CD14-positive monocyte (primary cell): ENCODE measurements at regions not wholly inside any gene's neighbourhood (a gene's known extent, or its start where the extent isn't known, plus 50 kb on each side); places are given as distances from the start of the nearest gene placed in this dataset.

Source experiments
- DNase-seq, 3 donors: peaks; one replicate each; pipeline ENCODE4 v3.0.0-alpha.2; 2011 to 2022
- H2AFZ ChIP-seq: 2 replicates; pipeline ENCODE4 v1.6.0; 2012; ENCODE audit warnings: mild to moderate bottlenecking, low read depth, low read length, inconsistent platforms; ENCODE audit not compliant: insufficient read depth, poor library complexity, severe bottlenecking
- H3K27ac ChIP-seq, 2 donors: 1 replicate in 1 of 2; 2 replicates in 1 of 2; pipeline ENCODE4 v1.5.1; 2012 to 2013; ENCODE audit warnings: low read length in 2 of 2, control low read depth in 1 of 2, inconsistent platforms in 1 of 2, low read depth in 1 of 2, mild to moderate bottlenecking in 1 of 2
- H3K27me3 ChIP-seq, 2 donors: one replicate each; pipeline versions ENCODE4 v1.6.0 to v1.6.1; 2011 to 2013; ENCODE audit warnings: low read length in 2 of 2; ENCODE audit not compliant: control insufficient read depth in 2 of 2, insufficient read depth in 2 of 2
- H3K36me3 ChIP-seq, 2 donors: replicated peaks in 1 of 2; 1 replicate in 1 of 2; 2 replicates in 1 of 2; pipeline versions ENCODE4 v1.5.1 to v1.6.1; 2012 to 2013; ENCODE audit warnings: low read length in 2 of 2, control low read depth in 1 of 2, inconsistent platforms in 1 of 2, mild to moderate bottlenecking in 1 of 2; ENCODE audit not compliant: insufficient read depth in 2 of 2, control insufficient read depth in 1 of 2
- H3K4me1 ChIP-seq, 2 donors: 1 replicate in 1 of 2; 2 replicates in 1 of 2; pipeline versions ENCODE4 v1.5.1 to v1.6.1; 2012 to 2013; ENCODE audit warnings: low read length in 2 of 2, control low read depth in 1 of 2, inconsistent platforms in 1 of 2, mild to moderate bottlenecking in 1 of 2, moderate library complexity in 1 of 2; ENCODE audit not compliant: insufficient read depth in 2 of 2, control insufficient read depth in 1 of 2
- H3K4me2 ChIP-seq: replicated peaks from 2 replicates; pipeline ENCODE3; 2012; ENCODE audit warnings: low read length, moderate library complexity, mild to moderate bottlenecking; ENCODE audit not compliant: poor library complexity, severe bottlenecking; ENCODE audit errors: extremely low read depth
- H3K4me3 ChIP-seq, 3 experiments: fragments of 200-600 bp in 1 of 3; sonication (generic) in 1 of 3; replicated peaks in 1 of 3; 1 replicate in 2 of 3; 2 replicates in 1 of 3; pipeline ENCODE4 v1.5.1; 2011 to 2013; ENCODE audit warnings: low read length in 3 of 3, mild to moderate bottlenecking in 3 of 3, control low read depth in 2 of 3, low read depth in 2 of 3, inconsistent platforms in 1 of 3, moderate library complexity in 1 of 3
- H3K79me2 ChIP-seq: 2 replicates; pipeline ENCODE4 v1.6.0; 2012; ENCODE audit warnings: mild to moderate bottlenecking, control low read depth, inconsistent platforms, low read length, moderate library complexity; ENCODE audit not compliant: insufficient read depth
- H3K9ac ChIP-seq: 2 replicates; pipeline ENCODE4 v1.6.0; 2017; ENCODE audit warnings: low read length, mild to moderate bottlenecking; ENCODE audit not compliant: insufficient read depth, poor library complexity, severe bottlenecking
- H3K9me3 ChIP-seq, 2 donors: replicated peaks in 1 of 2; 1 replicate in 1 of 2; 2 replicates in 1 of 2; pipeline versions ENCODE4 v1.5.1 to v1.6.1; 2012 to 2013; ENCODE audit warnings: low read length in 2 of 2, control low read depth in 1 of 2; ENCODE audit not compliant: control insufficient read depth in 1 of 2, insufficient read depth in 1 of 2
- H4K20me1 ChIP-seq: 2 replicates; pipeline ENCODE4 v1.6.0; 2012; ENCODE audit warnings: mild to moderate bottlenecking, low read length, control low read depth, moderate library complexity; ENCODE audit not compliant: insufficient read depth
- H3K27ac Mint-ChIP-seq, 7 donors: one replicate each; pipeline ENCODE4 v1.8.0; 2020; ENCODE audit warnings: mild to moderate bottlenecking in 7 of 7, mixed read lengths in 7 of 7, moderate library complexity in 6 of 7, inconsistent platforms in 2 of 7
- H3K27me3 Mint-ChIP-seq, 3 donors: one replicate each; pipeline ENCODE4 v1.8.0; 2021 to 2022; ENCODE audit warnings: low read depth in 3 of 3, mild to moderate bottlenecking in 3 of 3, mixed read lengths in 3 of 3, moderate library complexity in 3 of 3, inconsistent platforms in 1 of 3
- H3K36me3 Mint-ChIP-seq, 2 donors: one replicate each; pipeline ENCODE4 v1.8.0; 2020; ENCODE audit warnings: mixed read lengths in 2 of 2, inconsistent platforms in 1 of 2, mild to moderate bottlenecking in 1 of 2
- H3K4me1 Mint-ChIP-seq: one replicate; pipeline ENCODE4 v1.8.0; 2020; ENCODE audit warnings: mild to moderate bottlenecking, mixed read lengths
- H3K4me3 Mint-ChIP-seq, 2 donors: one replicate each; pipeline ENCODE4 v1.8.0; 2020; ENCODE audit warnings: mild to moderate bottlenecking in 2 of 2, mixed read lengths in 2 of 2, moderate library complexity in 1 of 2
- H3K9me3 Mint-ChIP-seq, 7 donors: one replicate each; pipeline ENCODE4 v1.8.0; 2020 to 2022; ENCODE audit warnings: mixed read lengths in 7 of 7, mild to moderate bottlenecking in 6 of 7, moderate library complexity in 6 of 7, inconsistent platforms in 2 of 7
- WGBS: methylation state at CpG from one replicate; pipeline ENCODE4 v1.1.5; 2013; ENCODE audit warnings: missing lambda C conversion rate; ENCODE audit not compliant: insufficient coverage; 5-methylcytosine and 5-hydroxymethylcytosine counted together
- intact Hi-C, 2 donors: fragments of 100-400 bp; cut with micrococcal nuclease; formaldehyde crosslinking; loops; one replicate each; pipeline versions ENCODE4 v1.15.0 to v1.15.1; 2023
- TF ChIP-seq, protein P1 (sequence below): fragments of 200-600 bp; IDR thresholded peaks from one replicate; pipeline ENCODE4 v1.8.0; 2022; ENCODE audit warnings: antibody characterized with exemption, mild to moderate bottlenecking

DNA sequence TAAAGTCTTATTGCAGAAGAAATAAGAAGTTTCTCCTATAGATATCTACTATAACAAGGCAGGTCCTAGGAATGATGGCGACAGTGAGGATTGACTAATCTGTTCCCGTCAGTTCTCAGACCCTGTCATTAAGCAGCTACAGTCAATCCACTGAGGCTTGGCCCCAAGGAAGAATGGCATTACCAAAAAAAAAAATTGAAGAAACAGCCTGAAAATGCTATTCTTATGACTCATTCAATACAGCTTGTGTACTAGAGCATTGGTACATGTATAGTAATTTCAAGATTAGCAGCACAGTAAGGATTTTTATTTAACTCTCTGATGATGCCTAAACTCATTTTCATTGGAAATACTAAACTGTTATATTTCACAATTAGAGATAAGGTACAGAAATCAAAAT is 1096.1 kb upstream of the NXPH2 start:
- H4K20me1 ChIP-seq, result no peaks in the 10 kb centered on the region
- H3K4me2 ChIP-seq, result no peak overlapping the region
- no peaks in the 10 kb centered on the region for H3K4me1 ChIP-seq
- no peak overlapping the region for H3K27ac ChIP-seq
- intact Hi-C loops, result no loop called here
- H3K9ac ChIP-seq, result no peak overlapping the region
- H3K27me3 ChIP-seq, result no peaks in the 10 kb centered on the region
- no peaks in the 10 kb centered on the region for H3K36me3 ChIP-seq
- H3K79me2 ChIP-seq, result no peaks in the 10 kb centered on the region
- WGBS, result 80% methylated on average over 1 of the region's 2 CpGs
- no peaks in the 10 kb centered on the region for H3K9me3 ChIP-seq
- TF ChIP-seq, protein P1, sequence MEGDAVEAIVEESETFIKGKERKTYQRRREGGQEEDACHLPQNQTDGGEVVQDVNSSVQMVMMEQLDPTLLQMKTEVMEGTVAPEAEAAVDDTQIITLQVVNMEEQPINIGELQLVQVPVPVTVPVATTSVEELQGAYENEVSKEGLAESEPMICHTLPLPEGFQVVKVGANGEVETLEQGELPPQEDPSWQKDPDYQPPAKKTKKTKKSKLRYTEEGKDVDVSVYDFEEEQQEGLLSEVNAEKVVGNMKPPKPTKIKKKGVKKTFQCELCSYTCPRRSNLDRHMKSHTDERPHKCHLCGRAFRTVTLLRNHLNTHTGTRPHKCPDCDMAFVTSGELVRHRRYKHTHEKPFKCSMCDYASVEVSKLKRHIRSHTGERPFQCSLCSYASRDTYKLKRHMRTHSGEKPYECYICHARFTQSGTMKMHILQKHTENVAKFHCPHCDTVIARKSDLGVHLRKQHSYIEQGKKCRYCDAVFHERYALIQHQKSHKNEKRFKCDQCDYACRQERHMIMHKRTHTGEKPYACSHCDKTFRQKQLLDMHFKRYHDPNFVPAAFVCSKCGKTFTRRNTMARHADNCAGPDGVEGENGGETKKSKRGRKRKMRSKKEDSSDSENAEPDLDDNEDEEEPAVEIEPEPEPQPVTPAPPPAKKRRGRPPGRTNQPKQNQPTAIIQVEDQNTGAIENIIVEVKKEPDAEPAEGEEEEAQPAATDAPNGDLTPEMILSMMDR, result no peak
- Mint-ChIP-seq H3K9me3 (peaks cover 0 to 6% (median 0%) of the 10 kb centered on the region in 7 donors), H3K4me1 (no peaks in the 10 kb centered on the region), H3K36me3 (no peaks in the 10 kb centered on the region), H3K4me3 (no peak overlapping the region), H3K27me3 (peaks cover 0 to 2% (median 1%) of the 10 kb centered on the region in 3 donors), H3K27ac (no peak overlapping the region)
- no peak for DNase-seq
- no peak overlapping the region for H3K4me3 ChIP-seq
- no peak overlapping the region for H2AFZ ChIP-seq

- TF ChIP-seq, protein P1, result no peak
- Histone ChIP-seq H3K36me3 (no peaks in the 10 kb centered on the region), H2AFZ (no peak overlapping the region), H3K4me2 (no peak overlapping the region), H4K20me1 (no peaks in the 10 kb centered on the region), H3K79me2 (no peaks in the 10 kb centered on the region), H3K4me1 (no peaks in the 10 kb centered on the region), H3K27me3 (no peaks in the 10 kb centered on the region), H3K4me3 (no peak overlapping the region), H3K9ac (no peak overlapping the region), H3K9me3 (no peaks in the 10 kb centered on the region), H3K27ac (no peak overlapping the region)
- Mint-ChIP-seq H3K27me3 (no peaks in the 10 kb centered on the region), H3K4me3 (no peak overlapping the region), H3K27ac (no peak overlapping the region), H3K4me1 (no peaks in the 10 kb centered on the region), H3K9me3 (peaks cover 0 to 6% (median 3%) of the 10 kb centered on the region in 7 donors), H3K36me3 (no peaks in the 10 kb centered on the region)
- 100% methylated on average over 1 of the region's 4 CpGs for WGBS
- intact Hi-C loops, result no loop called here
- DNase-seq, result no peak
Measured at GRCh38 chr2:139872503-139872902, 1092.3 kb upstream of the NXPH2 start.
